Activated CD8-positive, alpha-beta memory T cell treated with anti-CD3 and anti-CD28 coated beads, Interleukin-2, amount 50 U/mL, for 24 hours (primary cell): ENCODE measurements at regions not wholly inside any gene's neighbourhood (a gene's known extent, or its start where the extent isn't known, plus 50 kb on each side); places are given as distances from the start of the nearest gene placed in this dataset.
"Not testable (repeated sequence)": the region's sequence is repeated elsewhere in the genome, so short reads cannot be mapped to it uniquely, and the experiment has no call there.

Experiments
- DNase-seq: peaks from one replicate; pipeline ENCODE4 v3.0.0-alpha.2; 2020; ENCODE audit errors: extremely low read depth

- no peak for DNase-seq
Observed at GRCh38 chr3:178345944-178346343, 190.3 kb upstream of the KCNMB2 start.

GRCh38 chr3:178348561-178349217 is 187.5 kb upstream of the KCNMB2 start:
- not testable (repeated sequence) for DNase-seq

- not testable (repeated sequence) for DNase-seq
Observed at GRCh38 chr3:178349218-178349596, 187.0 kb upstream of the KCNMB2 start.

- DNase-seq = no peak
Observed at GRCh38 chr3:178350763-178351162, 185.5 kb upstream of the KCNMB2 start.

- DNase-seq = no peak
Observed at GRCh38 chr3:178352326-178353005, 183.8 kb upstream of the KCNMB2 start.

- DNase-seq = no peak
Observed at GRCh38 chr3:178353006-178353694, 183.1 kb upstream of the KCNMB2 start.

- no peak for DNase-seq
Observed at GRCh38 chr3:178359728-178360127, 176.5 kb upstream of the KCNMB2 start.

- DNase-seq = not testable (repeated sequence)
Observed at GRCh38 chr3:178363048-178363447, 173.2 kb upstream of the KCNMB2 start.

GRCh38 chr3:178367817-178368617 is 168.2 kb upstream of the KCNMB2 start:
- DNase-seq = no peak

- no peak for DNase-seq
Observed at GRCh38 chr3:178369006-178369405, 167.2 kb upstream of the KCNMB2 start.

- no peak for DNase-seq
Observed at GRCh38 chr3:178369811-178370210, 166.4 kb upstream of the KCNMB2 start.

- DNase-seq = no peak
Observed at GRCh38 chr3:178370387-178370786, 165.8 kb upstream of the KCNMB2 start.

GRCh38 chr3:178381555-178381954 is 154.7 kb upstream of the KCNMB2 start:
- no peak for DNase-seq

GRCh38 chr3:178381971-178382448 is 154.2 kb upstream of the KCNMB2 start:
- no peak for DNase-seq

- no peak for DNase-seq
Observed at GRCh38 chr3:178382449-178383061, 153.7 kb upstream of the KCNMB2 start.

GRCh38 chr3:178384321-178385230 is 151.7 kb upstream of the KCNMB2 start:
- DNase-seq = no peak

- no peak for DNase-seq
Observed at GRCh38 chr3:178385280-178385952, 150.8 kb upstream of the KCNMB2 start.

- no peak for DNase-seq
Observed at GRCh38 chr3:178386401-178386800, 149.8 kb upstream of the KCNMB2 start.

GRCh38 chr3:178386880-178387279 is 149.4 kb upstream of the KCNMB2 start:
- no peak for DNase-seq

GRCh38 chr3:178388473-178388872 is 147.8 kb upstream of the KCNMB2 start:
- DNase-seq = no peak
